ENCODE measurements at regions not wholly inside any gene's neighbourhood (a gene's known extent, or its start where the extent isn't known, plus 50 kb on each side); places are given as distances from the start of the nearest gene placed in this dataset.
"Not testable (repeated sequence)": the region's sequence is repeated elsewhere in the genome, so short reads cannot be mapped to it uniquely, and the experiment has no call there.

DNA sequence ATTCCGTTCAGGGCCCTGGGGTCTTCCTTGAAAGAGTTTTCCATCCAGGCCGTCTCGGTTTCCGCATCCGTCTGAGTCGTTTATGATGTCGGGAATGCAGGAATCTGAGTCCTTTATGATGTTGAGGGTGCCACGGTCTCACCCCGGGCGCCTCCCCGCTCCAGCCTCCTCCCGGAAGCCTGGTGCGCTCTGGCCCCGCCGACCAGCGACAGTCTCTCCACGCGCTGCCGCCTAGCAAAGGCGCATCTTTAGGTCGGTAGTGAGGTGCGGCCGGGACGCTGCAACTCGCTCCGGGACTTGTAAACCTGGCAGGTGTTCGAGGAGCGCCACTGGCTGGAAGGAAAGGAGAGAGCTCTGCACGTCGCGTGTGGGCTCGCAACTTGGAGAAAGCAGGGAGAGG is 132.6 kb downstream of the FAM72C start:
- DNase-seq, result not testable (repeated sequence)

DNA sequence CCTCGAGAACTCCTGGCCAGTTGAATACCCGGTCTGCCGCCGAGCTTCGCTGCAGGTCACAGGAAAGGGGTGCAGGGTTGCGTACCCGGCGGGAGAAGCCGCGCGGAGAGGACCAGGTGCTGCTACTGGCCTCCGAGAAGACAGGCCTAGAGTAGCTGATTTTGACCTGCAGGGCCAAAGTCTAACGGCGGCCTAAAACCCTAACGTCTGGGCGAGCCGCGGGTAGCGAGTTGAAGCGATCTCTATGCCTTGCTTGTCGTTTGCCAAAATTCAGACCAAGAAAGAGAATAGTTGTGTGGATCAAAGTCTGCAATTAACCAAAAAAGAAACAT is 133.2 kb downstream of the FAM72C start:
- DNase-seq, result not testable (repeated sequence)

DNA sequence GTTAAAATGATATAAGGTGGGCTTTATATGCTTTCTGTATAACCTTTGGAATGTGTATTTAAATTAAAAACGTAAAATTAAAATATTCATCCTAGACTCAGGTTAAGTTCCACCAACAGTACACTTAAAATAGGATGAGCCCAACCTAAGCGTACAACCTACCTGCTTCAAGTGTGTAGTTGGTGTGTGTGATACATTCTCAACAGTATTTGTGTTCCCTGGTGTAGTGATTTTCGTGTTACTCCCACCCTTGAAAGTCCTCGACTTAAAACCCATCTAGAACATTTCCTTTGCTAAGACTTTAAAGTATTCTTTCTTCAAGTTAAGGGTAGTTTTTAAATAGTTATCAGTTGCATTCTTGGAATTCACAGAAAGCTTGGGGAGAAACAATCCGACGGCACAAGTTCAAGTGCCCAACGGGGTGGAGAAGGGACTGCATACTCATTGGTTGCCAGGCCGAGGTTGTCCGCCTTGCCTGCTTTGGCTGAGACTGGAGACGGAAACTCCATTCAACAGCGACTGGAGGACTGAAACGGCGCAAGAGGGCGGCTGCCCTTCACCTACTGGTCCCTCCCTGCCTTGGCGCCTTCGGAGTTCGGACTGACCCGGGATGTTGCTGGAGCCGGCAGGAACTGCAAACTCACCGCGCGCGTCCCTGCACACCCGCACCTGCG is 133.7 kb downstream of the FAM72C start:
- DNase-seq, result not testable (repeated sequence)

DNA sequence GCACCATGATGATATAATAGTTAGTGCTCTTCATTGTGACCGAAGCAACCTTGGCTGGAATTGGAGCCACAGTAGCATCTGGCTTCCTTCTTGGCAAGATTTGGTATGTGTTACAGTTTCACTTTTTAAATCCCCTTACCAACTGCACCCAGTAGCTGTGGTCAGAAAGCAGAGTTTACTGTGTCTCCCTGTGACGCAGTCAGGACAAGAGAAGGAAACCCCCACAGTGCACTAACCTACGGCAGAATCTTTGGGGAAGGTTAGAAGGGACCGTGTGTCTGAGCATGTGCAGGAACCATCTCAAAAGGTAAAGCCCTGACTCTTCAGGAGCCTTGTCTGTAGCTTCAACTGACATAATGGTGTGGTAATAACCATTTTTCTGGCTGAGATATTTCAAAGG is 138.4 kb downstream of the FAM72C start:
- not testable (repeated sequence) for DNase-seq

DNA sequence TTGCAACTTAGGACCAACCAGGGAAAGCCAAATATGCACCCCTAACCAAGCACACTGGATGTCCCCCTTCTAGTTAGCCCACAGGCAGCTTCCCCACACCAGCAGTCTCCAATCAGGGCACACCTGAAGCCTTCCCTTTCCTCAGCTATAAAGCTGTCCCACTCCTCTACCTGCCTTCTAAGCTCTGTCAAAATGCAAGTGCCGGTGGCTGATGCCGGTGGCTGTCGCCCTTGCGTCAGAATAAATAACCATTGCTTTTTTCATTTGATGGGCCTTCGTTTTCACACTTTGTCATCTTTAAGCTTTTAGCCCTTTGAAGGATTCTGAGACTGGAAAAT is 139.4 kb downstream of the FAM72C start:
- DNase-seq, result not testable (repeated sequence)

DNA sequence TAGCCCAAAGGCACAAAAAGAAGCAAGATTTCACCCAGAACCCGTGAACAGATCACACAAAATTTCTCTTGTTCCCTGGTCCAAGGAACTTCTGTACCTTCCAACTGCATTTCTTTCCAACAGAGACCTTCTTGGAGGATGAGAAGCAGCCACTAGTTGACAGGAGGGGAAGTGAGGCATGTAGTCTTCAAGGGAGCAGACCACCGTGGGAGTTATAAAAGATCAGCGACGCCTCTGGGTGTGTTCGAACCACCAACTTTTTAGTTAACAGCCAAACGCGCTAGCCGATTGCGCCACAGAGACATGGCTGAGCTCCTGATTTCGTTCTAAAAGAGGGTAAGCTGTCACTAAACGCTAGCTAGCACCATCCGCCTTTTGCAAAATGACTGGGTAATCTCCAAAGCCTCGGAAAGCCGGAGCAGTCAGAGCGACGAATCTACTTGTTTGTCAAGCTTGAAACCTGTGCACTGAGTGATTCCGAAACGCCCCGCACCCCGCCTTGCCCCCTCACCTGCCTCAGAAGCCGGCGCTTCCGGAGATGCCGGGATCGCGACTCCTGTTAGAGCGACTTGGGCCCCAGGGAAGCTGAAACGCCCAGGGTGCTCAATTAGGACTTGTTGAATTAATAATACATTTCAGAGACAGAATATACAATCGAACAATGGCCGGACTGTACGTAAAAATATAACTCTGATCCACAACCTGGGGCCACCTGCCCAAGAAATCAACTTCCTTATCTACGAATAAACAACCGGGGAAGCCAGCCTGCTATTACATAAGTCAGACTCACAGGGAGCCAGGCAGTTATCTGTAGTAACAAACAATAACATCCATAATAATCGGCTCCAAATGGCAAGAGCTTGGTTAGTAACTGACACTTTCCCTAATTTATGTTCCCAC is 140.1 kb downstream of the FAM72C start:
- DNase-seq, result not testable (repeated sequence)

- DNase-seq, result not testable (repeated sequence)
Observed at GRCh38 chr1:143826162-143826561, 145.6 kb downstream of the FAM72C start.

GRCh38 chr1:143824266-143824665 is 147.5 kb downstream of the FAM72C start:
- not testable (repeated sequence) for DNase-seq

DNA sequence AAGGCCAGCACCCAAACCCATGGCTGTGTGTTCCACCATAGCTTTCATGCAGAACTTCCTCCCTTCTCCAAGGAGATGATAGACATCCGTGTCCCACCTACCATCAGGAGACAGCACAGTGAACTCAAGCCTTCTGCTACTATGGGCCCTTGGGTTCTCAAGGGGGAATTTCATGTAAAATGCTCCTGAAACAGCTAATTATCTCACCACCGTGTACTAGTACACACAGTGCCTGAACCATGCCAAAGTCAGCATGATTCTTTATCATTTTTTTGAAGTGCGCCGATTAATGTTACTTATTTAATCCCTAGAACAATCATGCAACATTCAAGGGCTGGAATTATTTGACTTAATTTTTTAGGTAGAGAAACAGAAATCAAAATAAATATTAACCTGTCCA is 151.7 kb downstream of the FAM72C start:
- DNase-seq, result not testable (repeated sequence)

DNA sequence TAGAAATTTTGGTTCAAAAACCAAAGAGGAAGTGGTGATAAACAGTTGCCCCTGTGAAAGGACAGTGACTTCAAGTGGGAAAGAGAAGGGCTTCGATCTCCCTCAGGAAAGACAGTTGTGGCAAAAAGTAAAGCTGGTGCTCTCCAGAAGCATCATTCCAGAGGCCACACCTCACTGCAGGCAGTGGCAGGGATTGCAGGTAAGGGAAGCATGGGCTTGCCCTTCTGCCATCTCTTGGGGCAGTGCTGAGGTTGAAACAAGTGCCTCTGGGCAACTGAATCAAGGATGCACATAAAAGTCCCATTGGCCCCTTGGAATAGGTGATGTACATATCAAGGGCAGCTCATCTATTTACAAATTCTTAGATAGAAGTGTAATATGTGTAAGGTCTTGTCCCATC is 155.4 kb downstream of the FAM72C start:
- not testable (repeated sequence) for DNase-seq

DNA sequence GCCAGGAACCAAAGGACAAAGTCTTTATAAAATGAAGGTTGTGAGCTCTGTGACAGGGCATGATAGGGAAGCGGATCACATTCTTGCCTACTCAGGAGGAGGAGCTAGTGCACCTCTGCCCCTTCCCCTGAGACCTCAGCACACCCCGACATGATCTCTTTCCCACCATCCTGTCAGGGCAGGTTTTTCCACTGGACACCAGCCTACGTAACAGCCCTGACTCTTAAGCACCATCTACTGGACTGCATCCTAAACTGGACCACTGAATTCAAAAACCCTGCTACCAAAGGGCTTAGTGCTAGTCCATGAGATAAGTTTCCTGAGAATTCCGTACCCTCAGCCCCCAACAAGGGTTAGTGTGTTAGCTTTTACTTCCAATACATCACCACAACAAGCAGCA is 166.4 kb downstream of the FAM72C start:
- DNase-seq, result not testable (repeated sequence)

- not testable (repeated sequence) for DNase-seq
Observed at GRCh38 chr1:143804707-143805356, 167.0 kb downstream of the FAM72C start.

DNA sequence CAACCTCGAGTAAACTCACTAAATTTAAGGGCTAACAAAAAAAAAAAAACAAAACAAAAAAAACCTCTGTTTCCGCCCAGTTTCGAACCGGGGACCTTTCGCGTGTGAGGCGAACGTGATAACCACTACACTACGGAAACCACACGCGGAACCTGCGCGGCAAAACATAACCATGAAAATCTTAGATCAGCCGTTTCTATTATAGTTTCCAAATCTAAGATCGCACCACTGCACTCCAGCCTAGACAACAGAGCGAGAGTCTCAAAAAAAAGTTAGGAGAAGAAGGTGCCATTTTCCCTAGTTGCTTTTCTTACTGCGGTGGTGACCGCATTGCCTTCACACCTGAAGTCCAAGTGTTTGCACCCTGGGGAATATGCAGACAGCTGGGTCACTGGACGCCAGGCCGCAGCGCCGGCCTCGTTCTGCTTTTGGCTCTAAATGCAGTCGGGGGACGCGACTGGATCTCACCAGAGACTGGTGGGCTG is 167.8 kb downstream of the FAM72C start:
- DNase-seq, result not testable (repeated sequence)

DNA sequence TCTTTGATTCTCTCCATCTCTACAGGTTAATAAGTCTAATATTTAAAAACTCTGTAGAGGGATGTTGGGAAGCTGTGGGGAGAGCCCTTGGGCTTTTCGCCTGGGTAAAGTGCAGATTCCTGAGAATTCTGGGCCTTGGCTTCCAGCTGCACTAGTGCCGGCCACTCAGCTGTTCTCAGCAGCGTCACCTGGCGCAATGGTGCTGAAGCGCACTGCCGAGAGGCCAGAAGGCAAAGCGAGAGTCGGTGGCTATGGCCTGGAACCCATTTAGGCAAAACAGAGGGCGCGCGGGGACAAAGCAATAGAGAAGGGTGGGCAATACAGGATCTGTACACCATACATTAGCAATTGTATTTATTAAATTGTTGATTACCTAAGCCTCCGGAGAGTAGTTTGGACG is 168.7 kb downstream of the FAM72C start:
- DNase-seq, result not testable (repeated sequence)

- not testable (repeated sequence) for DNase-seq
Observed at GRCh38 chr1:143799568-143800187, 172.1 kb downstream of the FAM72C start.

- DNase-seq, result not testable (repeated sequence)
Observed at GRCh38 chr1:143796369-143796768, 175.4 kb downstream of the FAM72C start.

GRCh38 chr1:143792047-143792937 is 179.5 kb downstream of the FAM72C start:
- not testable (repeated sequence) for DNase-seq

GRCh38 chr1:143786381-143786780 is 185.4 kb downstream of the FAM72C start:
- not testable (repeated sequence) for DNase-seq

GRCh38 chr1:143785883-143786282 is 185.9 kb downstream of the FAM72C start:
- DNase-seq, result not testable (repeated sequence)

DNA sequence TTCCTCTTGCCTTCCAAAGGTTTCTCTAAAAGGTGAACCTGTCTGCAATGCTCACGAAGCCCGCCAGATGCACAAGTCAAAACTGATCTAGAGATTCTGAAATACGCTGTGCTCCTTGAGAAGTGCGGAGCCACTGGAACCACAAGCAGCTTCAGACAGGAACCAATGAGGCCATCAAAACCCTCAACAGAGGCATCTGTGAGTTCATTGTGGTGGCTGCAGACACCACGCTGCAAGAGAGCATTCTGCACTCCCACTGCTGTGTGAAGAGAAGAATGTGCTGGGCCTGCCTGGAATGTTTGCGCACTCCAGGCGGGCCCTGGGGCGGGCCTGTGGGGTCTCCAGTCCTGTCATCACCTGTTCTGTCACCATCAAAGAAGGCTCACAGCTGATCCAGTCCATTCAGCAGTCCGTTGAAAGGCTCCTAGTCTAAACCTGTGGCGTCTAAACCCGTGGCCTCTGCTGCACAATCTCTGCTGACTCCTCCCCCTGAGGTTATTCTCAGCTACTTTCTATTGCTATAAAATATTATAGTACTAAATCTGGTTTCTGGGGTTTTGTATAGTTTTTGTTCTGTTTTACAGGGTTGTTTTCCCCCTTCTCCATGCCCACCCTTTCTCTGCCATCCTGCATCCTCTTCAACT is 187.4 kb downstream of the FAM72C start:
- not testable (repeated sequence) for DNase-seq

- not testable (repeated sequence) for DNase-seq
Observed at GRCh38 chr1:143778178-143778577, 193.6 kb downstream of the FAM72C start.
